Neural cell (in vitro differentiated cells): ENCODE measurements at regions not wholly inside any gene's neighbourhood (a gene's known extent, or its start where the extent isn't known, plus 50 kb on each side); places are given as distances from the start of the nearest gene placed in this dataset.

ENCODE experiments used
- H2AFZ ChIP-seq: fragments of 200-600, 300-800 bp; sonication (generic), shearing (Covaris generic); 2 replicates; pipeline ENCODE4 v1.6.0; 2014; ENCODE audit warnings: low read depth, mild to moderate bottlenecking, antibody characterized with exemption, low read length, moderate library complexity
- H3F3A ChIP-seq: fragments of 200-600 bp; shearing (Covaris generic); 2 replicates; pipeline ENCODE4 v1.6.1; 2016; ENCODE audit warnings: mild to moderate bottlenecking, moderate library complexity, mixed read lengths, antibody characterized with exemption, low read length; ENCODE audit not compliant: insufficient read depth, poor library complexity, severe bottlenecking
- H3K27ac ChIP-seq: fragments of 200-600, 300-800 bp; sonication (generic), shearing (Covaris generic); 2 replicates; pipeline ENCODE4 v1.5.1; 2014; ENCODE audit warnings: mild to moderate bottlenecking, low read length, moderate library complexity
- H3K27me3 ChIP-seq: fragments of 300-800, 200-600 bp; sonication (generic), shearing (Covaris generic); 2 replicates; pipeline ENCODE4 v1.6.0; 2014; ENCODE audit warnings: mild to moderate bottlenecking, low read depth, low read length, moderate library complexity; ENCODE audit not compliant: insufficient read depth
- H3K36me3 ChIP-seq: fragments of 300-800, 200-600 bp; sonication (generic), shearing (Covaris generic); 2 replicates; pipeline ENCODE4 v1.5.1; 2014; ENCODE audit warnings: mild to moderate bottlenecking, antibody characterized with exemption, low read length, moderate library complexity; ENCODE audit not compliant: insufficient read depth
- H3K4me2 ChIP-seq: fragments of 300-800, 200-600 bp; sonication (generic), shearing (Covaris generic); 2 replicates; pipeline ENCODE4 v1.6.0; 2014; ENCODE audit warnings: mild to moderate bottlenecking, low read length
- H3K4me3 ChIP-seq: fragments of 300-800, 200-600 bp; sonication (generic), shearing (Covaris generic); 2 replicates; pipeline ENCODE4 v1.5.1; 2014; ENCODE audit warnings: mild to moderate bottlenecking, low read length, moderate library complexity
- H3K79me2 ChIP-seq: fragments of 200-600 bp; shearing (Covaris generic); replicated peaks from 2 replicates; pipeline ENCODE4 v1.6.0; 2014; ENCODE audit warnings: mild to moderate bottlenecking, low read length, moderate library complexity; ENCODE audit not compliant: insufficient read depth
- H3K9ac ChIP-seq: fragments of 300-800, 200-600 bp; sonication (generic), shearing (Covaris generic); 2 replicates; pipeline ENCODE4 v1.6.1; 2016; ENCODE audit warnings: mild to moderate bottlenecking, low read length, mixed read lengths
- H3K9me2 ChIP-seq: fragments of 200-600 bp; shearing (Covaris generic); 2 replicates; pipeline ENCODE4 v1.6.1; 2016; ENCODE audit warnings: mild to moderate bottlenecking, low read length, mixed read lengths; ENCODE audit not compliant: insufficient read depth
- H3K9me3 ChIP-seq: fragments of 200-600, 300-800 bp; sonication (generic), shearing (Covaris generic); 2 replicates; pipeline ENCODE4 v1.6.1; 2016; ENCODE audit warnings: mild to moderate bottlenecking, mixed run types, low read length, moderate library complexity, mixed read lengths
- H4K20me1 ChIP-seq: fragments of 200-600 bp; shearing (Covaris generic); 2 replicates; pipeline ENCODE4 v1.6.1; 2016; ENCODE audit warnings: mild to moderate bottlenecking, mixed run types; ENCODE audit not compliant: insufficient read depth
- EP300 ChIP-seq: fragments of 450-650 bp; conservative IDR thresholded peaks from 2 replicates; pipeline ENCODE4 v1.6.1; 2014; ENCODE audit warnings: antibody characterized with exemption, mild to moderate bottlenecking, moderate library complexity; ENCODE audit not compliant: poor library complexity, severe bottlenecking
- EZH2 ChIP-seq: fragments of 200-600, 300-800 bp; shearing (Covaris generic), sonication (generic); IDR thresholded peaks from 2 replicates; pipeline ENCODE4 v1.6.1; 2014; ENCODE audit warnings: antibody characterized with exemption, low read length, borderline replicate concordance, mild to moderate bottlenecking; ENCODE audit not compliant: insufficient read depth, poor library complexity, severe bottlenecking
- MXI1 ChIP-seq: fragments of 450-650 bp; conservative IDR thresholded peaks from 2 replicates; pipeline ENCODE4 v1.6.1; 2014; ENCODE audit warnings: antibody characterized with exemption, mild to moderate bottlenecking; ENCODE audit not compliant: poor library complexity, severe bottlenecking
- POLR2AphosphoS5 ChIP-seq: IDR thresholded peaks from 2 replicates; pipeline ENCODE4 v1.6.1; 2012
- RAD21 ChIP-seq: fragments of 450-650 bp; conservative IDR thresholded peaks from 2 replicates; pipeline ENCODE4 v1.6.1; 2014; ENCODE audit warnings: antibody characterized with exemption, mild to moderate bottlenecking, moderate library complexity
- SMC3 ChIP-seq: fragments of 450-650 bp; conservative IDR thresholded peaks from 2 replicates; pipeline ENCODE4 v1.6.1; 2014; ENCODE audit warnings: antibody characterized with exemption, mild to moderate bottlenecking, moderate library complexity; ENCODE audit not compliant: poor library complexity
- TAF1 ChIP-seq: IDR thresholded peaks from 2 replicates; pipeline ENCODE4 v1.6.1; 2012; ENCODE audit warnings: low read depth
- TF ChIP-seq, protein P1 (sequence below): IDR thresholded peaks from 2 replicates; pipeline ENCODE4 v1.6.1; 2012; ENCODE audit warnings: borderline replicate concordance
- TF ChIP-seq, protein P2 (sequence below): fragments of 450-650 bp; IDR thresholded peaks from 2 replicates; pipeline ENCODE4 v1.5.1; 2014; ENCODE audit warnings: antibody characterized with exemption, mild to moderate bottlenecking, moderate library complexity; ENCODE audit not compliant: poor library complexity, severe bottlenecking

DNA sequence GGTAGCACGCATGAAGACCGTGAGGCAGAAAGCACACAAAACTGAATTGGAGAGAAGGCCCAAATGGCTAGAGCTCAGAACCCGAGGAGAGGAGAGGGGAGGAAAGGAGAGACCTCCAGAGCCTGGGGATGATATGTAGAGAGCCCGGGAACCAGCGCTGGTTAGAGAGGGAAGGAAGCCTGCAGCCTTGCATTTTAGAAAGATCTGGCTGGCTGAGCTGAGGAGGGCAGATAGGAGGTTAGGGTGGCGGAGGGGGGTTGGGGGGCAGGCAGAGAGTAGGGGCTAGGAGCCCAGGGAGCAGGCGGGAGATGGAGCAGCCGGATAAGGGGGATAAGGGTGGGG, 127.2 kb downstream of the C9orf50 start:
- H3K9ac ChIP-seq: peak overlapping the region; percentile 40

DNA sequence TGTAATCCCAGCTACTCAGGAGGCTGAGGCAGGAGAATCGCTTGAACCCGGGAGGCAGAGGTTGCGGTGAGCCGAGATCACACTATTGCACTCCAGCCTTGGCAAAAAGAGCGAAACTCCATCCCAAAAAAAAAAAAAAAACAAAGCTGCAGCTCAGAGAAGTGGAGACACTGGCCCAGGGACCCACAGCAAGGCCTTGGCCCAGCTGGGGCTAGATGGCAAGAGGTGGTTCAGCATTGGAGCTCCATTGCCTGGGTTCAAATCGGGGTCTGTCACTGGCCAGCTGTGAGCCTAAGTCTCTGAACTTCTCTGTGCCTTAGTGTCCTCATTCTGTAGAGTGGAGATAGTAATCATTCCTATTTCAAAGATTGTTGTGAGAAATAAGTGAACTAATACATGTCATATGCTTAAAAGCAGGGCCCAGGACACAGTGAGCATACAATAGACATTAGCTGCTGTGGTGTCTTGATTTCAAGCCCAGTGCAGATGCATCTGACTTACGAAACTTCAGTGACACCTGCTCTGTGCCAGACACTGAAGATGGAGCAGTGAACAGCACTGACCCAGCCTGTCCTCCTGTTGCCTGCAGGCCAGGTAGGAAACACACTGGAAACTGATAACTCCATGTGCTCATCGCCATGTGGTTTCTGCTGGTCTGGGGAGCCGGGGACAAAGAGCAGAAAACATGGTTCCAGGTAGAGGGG, 127.7 kb downstream of the C9orf50 start:
- H3K9ac ChIP-seq: peak overlapping the region; percentile 40
- H4K20me1 ChIP-seq: no peaks in the 10 kb centered on the region
- TF ChIP-seq MXI1 (peak; percentile 40), POLR2AphosphoS5 (no peak)
- H3K9me3 ChIP-seq: no peaks in the 10 kb centered on the region
- no peaks in the 10 kb centered on the region for H3K9me2 ChIP-seq
- H3K4me2 ChIP-seq: no peak overlapping the region
- H3F3A ChIP-seq: no peaks in the 10 kb centered on the region
- peak overlapping the region; percentile 9 for H3K27ac ChIP-seq
- no peaks in the 10 kb centered on the region for H3K27me3 ChIP-seq
- H2AFZ ChIP-seq: no peak overlapping the region
- no peak overlapping the region for H3K4me3 ChIP-seq
- no peaks in the 10 kb centered on the region for H3K36me3 ChIP-seq
- peaks cover 5% of the 10 kb centered on the region for H3K79me2 ChIP-seq

More for the DNA sequence above, 127.2 kb downstream of the C9orf50 start:
- Histone ChIP-seq H3K4me3 (no peak overlapping the region), H3F3A (no peaks in the 10 kb centered on the region), H3K9me3 (no peaks in the 10 kb centered on the region), H3K27me3 (no peaks in the 10 kb centered on the region), H3K4me2 (no peak overlapping the region), H3K79me2 (peaks cover 10% of the 10 kb centered on the region), H2AFZ (no peak overlapping the region), H3K9me2 (no peaks in the 10 kb centered on the region), H3K27ac (peak overlapping the region; percentile 9), H3K36me3 (no peaks in the 10 kb centered on the region), H4K20me1 (no peaks in the 10 kb centered on the region)
- TF ChIP-seq, protein P1, sequence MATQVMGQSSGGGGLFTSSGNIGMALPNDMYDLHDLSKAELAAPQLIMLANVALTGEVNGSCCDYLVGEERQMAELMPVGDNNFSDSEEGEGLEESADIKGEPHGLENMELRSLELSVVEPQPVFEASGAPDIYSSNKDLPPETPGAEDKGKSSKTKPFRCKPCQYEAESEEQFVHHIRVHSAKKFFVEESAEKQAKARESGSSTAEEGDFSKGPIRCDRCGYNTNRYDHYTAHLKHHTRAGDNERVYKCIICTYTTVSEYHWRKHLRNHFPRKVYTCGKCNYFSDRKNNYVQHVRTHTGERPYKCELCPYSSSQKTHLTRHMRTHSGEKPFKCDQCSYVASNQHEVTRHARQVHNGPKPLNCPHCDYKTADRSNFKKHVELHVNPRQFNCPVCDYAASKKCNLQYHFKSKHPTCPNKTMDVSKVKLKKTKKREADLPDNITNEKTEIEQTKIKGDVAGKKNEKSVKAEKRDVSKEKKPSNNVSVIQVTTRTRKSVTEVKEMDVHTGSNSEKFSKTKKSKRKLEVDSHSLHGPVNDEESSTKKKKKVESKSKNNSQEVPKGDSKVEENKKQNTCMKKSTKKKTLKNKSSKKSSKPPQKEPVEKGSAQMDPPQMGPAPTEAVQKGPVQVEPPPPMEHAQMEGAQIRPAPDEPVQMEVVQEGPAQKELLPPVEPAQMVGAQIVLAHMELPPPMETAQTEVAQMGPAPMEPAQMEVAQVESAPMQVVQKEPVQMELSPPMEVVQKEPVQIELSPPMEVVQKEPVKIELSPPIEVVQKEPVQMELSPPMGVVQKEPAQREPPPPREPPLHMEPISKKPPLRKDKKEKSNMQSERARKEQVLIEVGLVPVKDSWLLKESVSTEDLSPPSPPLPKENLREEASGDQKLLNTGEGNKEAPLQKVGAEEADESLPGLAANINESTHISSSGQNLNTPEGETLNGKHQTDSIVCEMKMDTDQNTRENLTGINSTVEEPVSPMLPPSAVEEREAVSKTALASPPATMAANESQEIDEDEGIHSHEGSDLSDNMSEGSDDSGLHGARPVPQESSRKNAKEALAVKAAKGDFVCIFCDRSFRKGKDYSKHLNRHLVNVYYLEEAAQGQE: no peak
- no peak for TF ChIP-seq EP300
- TF ChIP-seq TAF1: no peak
- TF ChIP-seq MXI1: no peak
- TF ChIP-seq SMC3: no peak
- no peak for TF ChIP-seq EZH2
- TF ChIP-seq, protein P2, sequence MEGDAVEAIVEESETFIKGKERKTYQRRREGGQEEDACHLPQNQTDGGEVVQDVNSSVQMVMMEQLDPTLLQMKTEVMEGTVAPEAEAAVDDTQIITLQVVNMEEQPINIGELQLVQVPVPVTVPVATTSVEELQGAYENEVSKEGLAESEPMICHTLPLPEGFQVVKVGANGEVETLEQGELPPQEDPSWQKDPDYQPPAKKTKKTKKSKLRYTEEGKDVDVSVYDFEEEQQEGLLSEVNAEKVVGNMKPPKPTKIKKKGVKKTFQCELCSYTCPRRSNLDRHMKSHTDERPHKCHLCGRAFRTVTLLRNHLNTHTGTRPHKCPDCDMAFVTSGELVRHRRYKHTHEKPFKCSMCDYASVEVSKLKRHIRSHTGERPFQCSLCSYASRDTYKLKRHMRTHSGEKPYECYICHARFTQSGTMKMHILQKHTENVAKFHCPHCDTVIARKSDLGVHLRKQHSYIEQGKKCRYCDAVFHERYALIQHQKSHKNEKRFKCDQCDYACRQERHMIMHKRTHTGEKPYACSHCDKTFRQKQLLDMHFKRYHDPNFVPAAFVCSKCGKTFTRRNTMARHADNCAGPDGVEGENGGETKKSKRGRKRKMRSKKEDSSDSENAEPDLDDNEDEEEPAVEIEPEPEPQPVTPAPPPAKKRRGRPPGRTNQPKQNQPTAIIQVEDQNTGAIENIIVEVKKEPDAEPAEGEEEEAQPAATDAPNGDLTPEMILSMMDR: no peak
- no peak for TF ChIP-seq POLR2AphosphoS5
- TF ChIP-seq RAD21: no peak
